ENCODE measurements at regions not wholly inside any gene's neighbourhood (a gene's known extent, or its start where the extent isn't known, plus 50 kb on each side); places are given as distances from the start of the nearest gene placed in this dataset.

GRCh38 chr18:65632236-65632635, 118.6 kb upstream of the CDH7 start:
- no peaks in the 10 kb centered on the region for H3K4me1 ChIP-seq
- H3K27me3 ChIP-seq, result no peaks in the 10 kb centered on the region
- no peak overlapping the region for H3K4me3 ChIP-seq
- DNase-seq (ENCODE audit: extremely low spot score), result no peak
- WGBS, result 79% methylated on average over 2 of the region's 2 CpGs
- no peak overlapping the region for H3K27ac ChIP-seq (replicated peaks in 1 of 4)
- no peaks in the 10 kb centered on the region for H3K9me3 ChIP-seq
- no peaks in the 10 kb centered on the region for H3K36me3 ChIP-seq
- no peak for TF ChIP-seq POLR2A (IDR thresholded peaks at IDR 0.05; ENCODE audit: low read depth)
- TF ChIP-seq, protein P1, sequence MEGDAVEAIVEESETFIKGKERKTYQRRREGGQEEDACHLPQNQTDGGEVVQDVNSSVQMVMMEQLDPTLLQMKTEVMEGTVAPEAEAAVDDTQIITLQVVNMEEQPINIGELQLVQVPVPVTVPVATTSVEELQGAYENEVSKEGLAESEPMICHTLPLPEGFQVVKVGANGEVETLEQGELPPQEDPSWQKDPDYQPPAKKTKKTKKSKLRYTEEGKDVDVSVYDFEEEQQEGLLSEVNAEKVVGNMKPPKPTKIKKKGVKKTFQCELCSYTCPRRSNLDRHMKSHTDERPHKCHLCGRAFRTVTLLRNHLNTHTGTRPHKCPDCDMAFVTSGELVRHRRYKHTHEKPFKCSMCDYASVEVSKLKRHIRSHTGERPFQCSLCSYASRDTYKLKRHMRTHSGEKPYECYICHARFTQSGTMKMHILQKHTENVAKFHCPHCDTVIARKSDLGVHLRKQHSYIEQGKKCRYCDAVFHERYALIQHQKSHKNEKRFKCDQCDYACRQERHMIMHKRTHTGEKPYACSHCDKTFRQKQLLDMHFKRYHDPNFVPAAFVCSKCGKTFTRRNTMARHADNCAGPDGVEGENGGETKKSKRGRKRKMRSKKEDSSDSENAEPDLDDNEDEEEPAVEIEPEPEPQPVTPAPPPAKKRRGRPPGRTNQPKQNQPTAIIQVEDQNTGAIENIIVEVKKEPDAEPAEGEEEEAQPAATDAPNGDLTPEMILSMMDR (IDR thresholded peaks at IDR 0.05), result no peak
- TF ChIP-seq EP300 (IDR thresholded peaks at IDR 0.05), result no peak
- TF ChIP-seq POLR2AphosphoS5 (IDR thresholded peaks at IDR 0.05), result no peak
- intact Hi-C loops (cut with DNase I), result no loop called here

- Histone ChIP-seq H3K4me3 (no peak overlapping the region), H3K4me1 (no peaks in the 10 kb centered on the region), H3K27me3 (no peaks in the 10 kb centered on the region), H3K9me3 (no peaks in the 10 kb centered on the region), H3K36me3 (no peaks in the 10 kb centered on the region), H3K27ac (replicated peaks in 1 of 4) (no peak overlapping the region)
- 100% methylated on average over 1 of the region's 1 CpG for WGBS
- intact Hi-C loops (cut with DNase I), result no loop called here
- DNase-seq (ENCODE audit: extremely low spot score), result no peak
- TF ChIP-seq EP300 (IDR thresholded peaks at IDR 0.05), result no peak
- TF ChIP-seq POLR2AphosphoS5 (IDR thresholded peaks at IDR 0.05), result no peak
- TF ChIP-seq, protein P1 (IDR thresholded peaks at IDR 0.05), result no peak
- TF ChIP-seq POLR2A (IDR thresholded peaks at IDR 0.05; ENCODE audit: low read depth), result no peak
Observed at GRCh38 chr18:65631766-65632165, 119.0 kb upstream of the CDH7 start.

- intact Hi-C loops (cut with DNase I), result no loop called here
- TF ChIP-seq, protein P1 (IDR thresholded peaks at IDR 0.05), result no peak
- TF ChIP-seq POLR2AphosphoS5 (IDR thresholded peaks at IDR 0.05) (no peak), POLR2A (IDR thresholded peaks at IDR 0.05; ENCODE audit: low read depth) (no peak), EP300 (IDR thresholded peaks at IDR 0.05) (no peak)
Observed at GRCh38 chr18:65628390-65628789, 122.4 kb upstream of the CDH7 start.

DNA sequence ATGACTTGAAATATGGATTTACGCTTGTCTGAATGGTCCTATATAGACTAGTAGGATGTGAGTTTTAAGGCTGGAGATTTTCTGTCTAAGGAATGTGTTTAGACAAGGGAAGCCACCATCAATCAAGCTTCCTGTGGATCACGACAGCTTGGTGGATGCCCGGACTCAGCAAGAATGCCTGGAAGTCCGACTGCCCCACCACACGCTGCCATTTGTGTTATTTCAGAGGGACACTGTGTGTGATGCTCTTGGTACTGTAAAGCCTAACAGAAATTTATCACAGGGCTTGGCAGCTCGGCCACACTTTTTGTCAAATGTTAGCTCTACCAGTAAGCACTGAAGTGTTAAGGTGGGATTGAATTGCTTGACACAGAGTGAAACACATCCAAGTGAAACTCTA, 127.1 kb upstream of the CDH7 start:
- 27% methylated on average over 5 of the region's 6 CpGs for WGBS

More at GRCh38 chr18:65628390-65628789, 122.4 kb upstream of the CDH7 start:
- Histone ChIP-seq H3K4me3 (no peak overlapping the region), H3K36me3 (no peaks in the 10 kb centered on the region), H3K27me3 (no peaks in the 10 kb centered on the region), H3K27ac (replicated peaks in 1 of 4) (no peak overlapping the region), H3K4me1 (no peaks in the 10 kb centered on the region), H3K9me3 (no peaks in the 10 kb centered on the region)
- WGBS, result 67% methylated on average over 1 of the region's 1 CpG
- DNase-seq (ENCODE audit: extremely low spot score), result no peak

DNA sequence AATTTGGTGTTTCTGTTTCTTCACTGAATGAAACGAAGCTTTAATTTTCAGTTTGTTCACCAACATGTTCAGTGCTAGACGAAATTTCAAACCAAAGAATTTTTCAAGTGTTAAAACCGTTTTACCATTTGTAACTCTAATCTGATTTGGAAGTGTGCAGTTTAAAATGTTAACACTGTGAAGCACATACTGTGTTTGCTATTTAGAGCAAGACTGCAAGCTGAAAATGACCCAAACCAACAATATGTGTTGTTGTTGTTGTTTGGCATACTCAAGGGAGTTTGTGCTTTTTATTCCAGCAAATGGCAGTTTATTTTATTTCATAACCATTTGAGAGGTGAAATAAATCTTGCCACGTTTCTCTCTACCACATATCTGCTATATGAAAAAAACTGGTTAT, 128.4 kb upstream of the CDH7 start:
- TF ChIP-seq POLR2AphosphoS5 (IDR thresholded peaks at IDR 0.05) (no peak), POLR2A (IDR thresholded peaks at IDR 0.05; ENCODE audit: low read depth) (no peak), EP300 (IDR thresholded peaks at IDR 0.05) (no peak)
- TF ChIP-seq, protein P1 (IDR thresholded peaks at IDR 0.05), result no peak
- H3K9me3 ChIP-seq, result no peaks in the 10 kb centered on the region
- intact Hi-C loops (cut with DNase I), result no loop called here
- no peaks in the 10 kb centered on the region for H3K36me3 ChIP-seq
- H3K27ac ChIP-seq (replicated peaks in 1 of 4), result no peak overlapping the region
- no peak overlapping the region for H3K4me3 ChIP-seq
- no peaks in the 10 kb centered on the region for H3K27me3 ChIP-seq
- DNase-seq (ENCODE audit: extremely low spot score), result no peak
- H3K4me1 ChIP-seq, result no peaks in the 10 kb centered on the region
- 62% methylated on average over 4 of the region's 4 CpGs for WGBS

More for the DNA sequence above, 127.1 kb upstream of the CDH7 start:
- Histone ChIP-seq H3K36me3 (no peaks in the 10 kb centered on the region), H3K9me3 (no peaks in the 10 kb centered on the region), H3K4me3 (no peak overlapping the region), H3K27me3 (no peaks in the 10 kb centered on the region), H3K27ac (replicated peaks in 1 of 4) (no peak overlapping the region), H3K4me1 (no peaks in the 10 kb centered on the region)
- TF ChIP-seq, protein P1 (IDR thresholded peaks at IDR 0.05), result no peak
- intact Hi-C loops (cut with DNase I), result no loop called here
- DNase-seq (ENCODE audit: extremely low spot score), result no peak

Data from esophagus muscularis mucosa (tissue), 4 donors.